Activated CD4-positive, alpha-beta memory T cell treated with anti-CD3 and anti-CD28 coated beads for 36 hours (primary cell): ENCODE measurements at regions not wholly inside any gene's neighbourhood (a gene's known extent, or its start where the extent isn't known, plus 50 kb on each side); places are given as distances from the start of the nearest gene placed in this dataset.

Source experiments
- CTCF ChIA-PET: fragments of 350-600 bp; sonication (Branson Sonifier 250); formaldehyde crosslinking; loops from one replicate; lab custom pipeline; 2021; ENCODE audit warnings: antibody characterized with exemption, inconsistent platforms; lab: Charles Lee
- POLR2A ChIA-PET: fragments of 350-600 bp; sonication (Branson Sonifier 250); formaldehyde crosslinking; loops from one replicate; lab custom pipeline; 2021; ENCODE audit warnings: antibody characterized with exemption; lab: Charles Lee
- DNase-seq: peaks from one replicate; pipeline ENCODE4 v3.0.0-alpha.2; 2020
- H3K27ac Mint-ChIP-seq: one replicate; pipeline ENCODE4 v1.8.0; 2021; ENCODE audit warnings: mixed read lengths
- H3K27me3 Mint-ChIP-seq: one replicate; pipeline ENCODE4 v1.8.0; 2021; ENCODE audit warnings: mixed read lengths
- H3K36me3 Mint-ChIP-seq: one replicate; pipeline ENCODE4 v1.8.0; 2021; ENCODE audit warnings: mixed read lengths
- H3K4me1 Mint-ChIP-seq: one replicate; pipeline ENCODE4 v1.8.0; 2021; ENCODE audit warnings: low read depth, mixed read lengths
- H3K4me3 Mint-ChIP-seq: one replicate; pipeline ENCODE4 v1.8.0; 2021; ENCODE audit warnings: mild to moderate bottlenecking, mixed read lengths
- H3K9me3 Mint-ChIP-seq: one replicate; pipeline ENCODE4 v1.8.0; 2021; ENCODE audit warnings: mixed read lengths
- intact Hi-C: fragments of 100-400 bp; cut with micrococcal nuclease; formaldehyde crosslinking; loops from one replicate; pipeline ENCODE4 v1.15.1; 2023

GRCh38 chr3:110738531-110738930 is 333.1 kb upstream of the NECTIN3 start:
- no peak overlapping the region for H3K27ac Mint-ChIP-seq
- H3K27me3 Mint-ChIP-seq, result no peaks in the 10 kb centered on the region
- no peak overlapping the region for H3K4me3 Mint-ChIP-seq
- no peak for DNase-seq
- H3K36me3 Mint-ChIP-seq, result no peaks in the 10 kb centered on the region
- CTCF ChIA-PET, result no interaction called here
- POLR2A ChIA-PET, result no interaction called here
- no peaks in the 10 kb centered on the region for H3K4me1 Mint-ChIP-seq
- no peaks in the 10 kb centered on the region for H3K9me3 Mint-ChIP-seq
- intact Hi-C loops, result no loop called here

- DNase-seq, result no peak
- Mint-ChIP-seq H3K4me1 (no peaks in the 10 kb centered on the region), H3K4me3 (no peak overlapping the region), H3K27me3 (no peaks in the 10 kb centered on the region), H3K27ac (no peak overlapping the region), H3K36me3 (no peaks in the 10 kb centered on the region), H3K9me3 (no peaks in the 10 kb centered on the region)
- ChIA-PET POLR2A (no interaction called here), CTCF (no interaction called here)
- intact Hi-C loops, result no loop called here
Measured at GRCh38 chr3:110741891-110742290, 329.7 kb upstream of the NECTIN3 start.

GRCh38 chr3:110743202-110743601 is 328.4 kb upstream of the NECTIN3 start:
- H3K27ac Mint-ChIP-seq, result no peak overlapping the region
- no peaks in the 10 kb centered on the region for H3K36me3 Mint-ChIP-seq
- CTCF ChIA-PET, result no interaction called here
- no peak overlapping the region for H3K4me3 Mint-ChIP-seq
- no peaks in the 10 kb centered on the region for H3K4me1 Mint-ChIP-seq
- intact Hi-C loops, result no loop called here
- H3K9me3 Mint-ChIP-seq, result no peaks in the 10 kb centered on the region
- POLR2A ChIA-PET, result no interaction called here
- no peak for DNase-seq
- H3K27me3 Mint-ChIP-seq, result no peaks in the 10 kb centered on the region

DNA sequence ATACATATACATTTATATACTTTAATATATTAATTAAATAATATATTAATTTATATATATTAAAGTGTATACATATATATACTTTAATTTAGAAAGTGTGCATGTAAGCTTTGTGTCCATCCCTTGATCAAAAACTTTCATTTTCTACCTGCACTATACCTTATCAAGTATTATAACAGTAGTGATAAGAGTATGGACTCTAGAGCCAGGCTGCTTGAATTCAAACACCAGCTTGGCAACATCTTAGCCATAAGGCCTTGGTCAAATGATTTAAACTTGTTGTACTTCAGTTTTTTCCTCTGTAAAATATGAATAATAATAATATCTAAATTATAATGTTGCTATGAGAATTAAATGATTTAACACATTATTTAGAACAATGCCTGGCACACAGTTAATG is 327.6 kb upstream of the NECTIN3 start:
- no peak for DNase-seq
- Mint-ChIP-seq H3K27ac (no peak overlapping the region), H3K4me3 (no peak overlapping the region), H3K36me3 (no peaks in the 10 kb centered on the region), H3K4me1 (no peaks in the 10 kb centered on the region), H3K27me3 (no peaks in the 10 kb centered on the region), H3K9me3 (no peaks in the 10 kb centered on the region)
- CTCF ChIA-PET, result no interaction called here
- intact Hi-C loops, result no loop called here
- POLR2A ChIA-PET, result no interaction called here

DNA sequence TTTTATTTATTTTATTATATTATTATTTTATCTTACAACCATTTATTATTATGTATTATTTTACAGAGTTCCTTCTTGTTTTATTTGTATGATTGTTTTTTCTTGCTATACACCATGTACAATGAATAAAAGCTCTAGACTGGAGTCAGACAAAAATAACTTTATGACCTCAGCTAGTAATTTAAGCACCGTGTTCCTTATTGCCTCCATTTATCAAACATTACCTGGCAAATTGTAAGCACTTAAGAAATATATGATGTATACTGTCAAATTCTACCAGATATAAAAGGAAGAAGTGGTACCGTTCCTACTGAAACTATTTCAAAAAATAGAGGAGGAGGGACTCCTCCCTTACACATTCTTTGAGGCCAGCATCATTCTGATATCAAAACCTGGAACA is 326.9 kb upstream of the NECTIN3 start:
- H3K4me3 Mint-ChIP-seq, result no peak overlapping the region
- H3K27ac Mint-ChIP-seq, result no peak overlapping the region
- CTCF ChIA-PET, result no interaction called here
- intact Hi-C loops, result no loop called here
- DNase-seq, result no peak
- H3K4me1 Mint-ChIP-seq, result no peaks in the 10 kb centered on the region
- H3K9me3 Mint-ChIP-seq, result no peaks in the 10 kb centered on the region
- no peaks in the 10 kb centered on the region for H3K36me3 Mint-ChIP-seq
- H3K27me3 Mint-ChIP-seq, result no peaks in the 10 kb centered on the region
- POLR2A ChIA-PET, result no interaction called here

DNA sequence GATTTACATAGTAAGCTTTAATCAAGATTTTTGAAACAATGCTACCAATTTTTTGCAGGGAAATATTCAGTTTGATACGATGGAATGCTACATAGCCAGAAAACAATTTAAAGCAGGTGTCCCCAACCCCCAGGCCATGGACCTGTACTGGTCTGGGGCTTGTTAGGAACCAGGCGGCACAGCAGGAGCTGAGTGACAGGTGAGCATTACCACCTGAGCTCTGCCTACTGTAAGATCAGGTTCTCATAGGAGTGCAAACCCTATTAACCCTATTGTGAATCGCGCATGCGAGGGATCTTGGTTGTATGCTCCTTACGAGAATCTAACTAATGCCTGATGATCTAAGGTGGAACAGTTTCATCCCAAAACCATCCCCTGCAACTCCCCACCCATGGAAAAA is 322.6 kb upstream of the NECTIN3 start:
- no peaks in the 10 kb centered on the region for H3K36me3 Mint-ChIP-seq
- H3K9me3 Mint-ChIP-seq, result no peaks in the 10 kb centered on the region

DNA sequence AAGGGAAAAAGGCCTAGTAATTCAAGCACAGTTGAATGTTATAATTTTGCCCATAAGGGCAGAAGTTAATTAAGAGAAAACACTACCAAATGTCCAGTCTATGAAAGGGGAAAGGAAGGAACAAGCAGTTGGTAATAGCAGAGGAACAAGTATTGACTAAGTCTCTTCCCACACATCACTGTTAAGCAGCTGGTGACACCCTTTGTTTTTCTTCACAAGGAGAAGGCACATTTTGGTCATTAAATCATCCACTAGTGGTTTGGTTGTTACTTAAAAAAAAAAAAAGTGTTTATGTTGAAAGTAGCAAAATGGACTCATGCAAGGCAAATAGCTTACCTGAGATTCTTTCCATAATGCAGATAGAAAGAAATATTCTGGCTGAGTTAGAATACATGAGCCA is 321.4 kb upstream of the NECTIN3 start:
- Mint-ChIP-seq H3K27me3 (no peaks in the 10 kb centered on the region), H3K36me3 (no peaks in the 10 kb centered on the region), H3K9me3 (no peaks in the 10 kb centered on the region), H3K4me1 (no peaks in the 10 kb centered on the region), H3K4me3 (no peak overlapping the region), H3K27ac (no peak overlapping the region)
- intact Hi-C loops, result no loop called here
- no peak for DNase-seq
- ChIA-PET POLR2A (interaction anchor here (0.6 kb wide), 1 partner anchor 250 kb away, joined by 4 read pairs; no protein-coding TSS in a partner anchor), CTCF (no interaction called here)

More for the DNA sequence above, 322.6 kb upstream of the NECTIN3 start:
- ChIA-PET POLR2A (no interaction called here), CTCF (interaction anchor here (0.7 kb wide), 1 partner anchor 1086 kb away, joined by 3 read pairs; no protein-coding TSS in a partner anchor)
- H3K4me3 Mint-ChIP-seq, result no peak overlapping the region
- H3K27ac Mint-ChIP-seq, result no peak overlapping the region
- intact Hi-C loops, result no loop called here
- DNase-seq, result no peak
- no peaks in the 10 kb centered on the region for H3K27me3 Mint-ChIP-seq
- H3K4me1 Mint-ChIP-seq, result no peaks in the 10 kb centered on the region

GRCh38 chr3:110752307-110752706 is 319.3 kb upstream of the NECTIN3 start:
- DNase-seq, result no peak
- Mint-ChIP-seq H3K27ac (no peak overlapping the region), H3K36me3 (no peaks in the 10 kb centered on the region), H3K9me3 (no peaks in the 10 kb centered on the region), H3K4me1 (no peaks in the 10 kb centered on the region), H3K27me3 (no peaks in the 10 kb centered on the region), H3K4me3 (no peak overlapping the region)
- POLR2A ChIA-PET, result no interaction called here
- intact Hi-C loops, result no loop called here
- CTCF ChIA-PET, result no interaction called here

GRCh38 chr3:110753516-110753915 is 318.1 kb upstream of the NECTIN3 start:
- intact Hi-C loops, result no loop called here

DNA sequence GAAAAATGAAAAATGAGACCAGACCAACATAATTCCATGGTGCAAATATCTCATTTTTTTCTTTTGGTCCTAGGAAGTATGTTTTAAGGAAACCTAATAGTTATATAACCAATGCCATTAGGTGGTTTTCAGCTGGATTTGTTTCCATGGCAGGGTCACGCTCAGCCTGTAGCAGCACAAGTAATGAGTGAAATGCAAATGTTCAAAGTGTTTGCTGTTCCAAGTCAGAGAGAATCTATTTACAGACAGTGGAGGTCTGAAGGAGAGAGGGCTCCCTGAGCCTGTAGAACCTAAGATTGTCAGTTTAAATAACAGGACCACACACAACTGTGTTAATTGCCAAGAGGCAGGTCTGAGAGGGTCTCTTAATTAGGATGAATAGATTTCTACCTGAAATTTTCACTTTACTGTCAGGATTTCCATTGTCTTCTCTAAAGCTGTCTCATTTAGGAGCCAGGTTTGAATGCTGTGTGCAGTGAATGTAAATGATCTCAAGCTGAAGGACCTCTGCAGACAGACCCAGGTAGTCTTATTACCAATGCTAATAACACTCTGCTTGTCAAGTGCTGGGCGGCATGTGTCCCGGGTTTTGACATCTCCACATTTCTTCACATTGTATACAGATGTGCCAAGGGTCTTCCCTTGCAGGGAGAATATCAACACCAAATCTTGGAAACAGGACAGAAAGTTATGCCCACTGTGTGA is 317.3 kb upstream of the NECTIN3 start:
- Mint-ChIP-seq H3K27ac (no peak overlapping the region), H3K4me3 (no peak overlapping the region), H3K27me3 (no peaks in the 10 kb centered on the region), H3K9me3 (no peaks in the 10 kb centered on the region), H3K4me1 (no peaks in the 10 kb centered on the region), H3K36me3 (no peaks in the 10 kb centered on the region)
- ChIA-PET POLR2A (no interaction called here), CTCF (no interaction called here)
- no peak for DNase-seq
- intact Hi-C loops, result no loop called here

More at GRCh38 chr3:110753516-110753915, 318.1 kb upstream of the NECTIN3 start:
- no peak for DNase-seq
- CTCF ChIA-PET, result no interaction called here
- Mint-ChIP-seq H3K27me3 (no peaks in the 10 kb centered on the region), H3K27ac (no peak overlapping the region), H3K4me3 (no peak overlapping the region), H3K9me3 (no peaks in the 10 kb centered on the region), H3K36me3 (no peaks in the 10 kb centered on the region), H3K4me1 (no peaks in the 10 kb centered on the region)
- POLR2A ChIA-PET, result no interaction called here

- Mint-ChIP-seq H3K27ac (no peak overlapping the region), H3K4me3 (no peak overlapping the region), H3K27me3 (no peaks in the 10 kb centered on the region), H3K9me3 (no peaks in the 10 kb centered on the region), H3K4me1 (no peaks in the 10 kb centered on the region), H3K36me3 (no peaks in the 10 kb centered on the region)
- ChIA-PET POLR2A (no interaction called here), CTCF (no interaction called here)
- DNase-seq, result no peak
- intact Hi-C loops, result no loop called here
Measured at GRCh38 chr3:110755345-110755744, 316.3 kb upstream of the NECTIN3 start.

- POLR2A ChIA-PET, result no interaction called here
- Mint-ChIP-seq H3K4me3 (no peak overlapping the region), H3K9me3 (no peaks in the 10 kb centered on the region), H3K27ac (no peak overlapping the region), H3K36me3 (no peaks in the 10 kb centered on the region), H3K27me3 (no peaks in the 10 kb centered on the region), H3K4me1 (no peaks in the 10 kb centered on the region)
- CTCF ChIA-PET, result no interaction called here
- intact Hi-C loops, result no loop called here
- DNase-seq, result no peak
Measured at GRCh38 chr3:110756705-110757104, 314.9 kb upstream of the NECTIN3 start.

DNA sequence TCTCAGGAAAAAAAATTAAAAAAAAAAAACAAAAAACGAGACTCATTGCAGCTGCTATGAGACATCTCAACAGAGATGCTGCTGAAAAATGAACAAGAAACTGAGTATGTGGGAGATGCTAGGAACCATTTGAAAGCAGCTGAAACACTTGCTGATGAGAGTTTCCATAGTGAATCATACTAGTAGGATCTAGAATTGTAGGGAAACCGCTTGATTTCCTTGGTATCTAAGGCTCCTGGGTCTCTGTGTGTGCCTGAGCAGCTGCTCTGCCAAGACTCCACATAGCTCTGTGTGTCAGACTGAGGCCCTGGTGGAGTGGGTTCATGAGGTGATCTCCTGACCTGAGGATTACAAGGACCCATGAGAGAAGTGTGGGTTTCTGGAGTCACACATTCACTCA is 313.4 kb upstream of the NECTIN3 start:
- no peak for DNase-seq
- intact Hi-C loops, result no loop called here
- ChIA-PET CTCF (no interaction called here), POLR2A (no interaction called here)
- Mint-ChIP-seq H3K9me3 (no peaks in the 10 kb centered on the region), H3K27ac (no peak overlapping the region), H3K4me3 (no peak overlapping the region), H3K27me3 (no peaks in the 10 kb centered on the region), H3K4me1 (no peaks in the 10 kb centered on the region), H3K36me3 (no peaks in the 10 kb centered on the region)
